ENCODE measurements at regions not wholly inside any gene's neighbourhood (a gene's known extent, or its start where the extent isn't known, plus 50 kb on each side); places are given as distances from the start of the nearest gene placed in this dataset.

GRCh38 chr2:8197825-8198224 is 484.0 kb upstream of the ID2 start:
- Histone ChIP-seq H3K27ac (no peak overlapping the region), H3K27me3 (no peaks in the 10 kb centered on the region), H3K4me3 (ENCODE audit: low read depth in 1 of 2, low read length in 1 of 2) (no peak overlapping the region), H3K36me3 (no peaks in the 10 kb centered on the region), H3K4me1 (ENCODE audit: control insufficient read depth in 1 of 2, insufficient read depth in 1 of 2, low read depth in 1 of 2, low read length in 1 of 2) (peaks cover 9 to 17% of the 10 kb centered on the region in 2 experiments), H3K9me3 (no peaks in the 10 kb centered on the region)
- TF ChIP-seq CTCF (IDR thresholded peaks at IDR 0.05), result no peak

DNA sequence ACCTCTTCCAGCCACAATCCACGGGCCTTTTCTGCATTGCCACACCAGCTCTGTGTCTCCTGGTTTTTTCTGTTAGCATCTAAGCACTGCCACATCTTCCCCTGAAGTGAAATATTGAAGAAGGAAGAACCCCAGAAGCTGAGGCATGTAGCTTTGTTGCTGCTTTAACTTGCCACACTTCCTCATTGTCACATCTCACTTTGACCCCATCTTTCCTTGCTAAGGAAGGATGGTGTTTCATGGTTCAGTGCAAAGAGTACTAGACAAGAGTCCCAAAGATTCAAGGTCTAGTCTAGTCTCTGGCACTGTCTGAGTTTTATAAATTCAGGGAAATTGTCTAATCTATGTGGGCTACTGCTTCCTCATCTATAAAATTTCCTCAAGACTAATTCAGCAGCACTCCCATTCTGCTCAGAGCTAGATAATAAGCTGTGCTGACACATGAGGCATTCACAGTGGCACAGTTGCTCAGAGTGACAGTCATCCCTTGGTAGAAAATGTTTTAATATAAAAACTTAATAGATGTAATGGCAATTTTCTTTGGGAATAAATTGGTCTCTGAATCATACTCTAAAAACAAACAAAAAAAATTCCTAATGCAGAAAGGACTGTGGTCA is 483.0 kb upstream of the ID2 start:
- Histone ChIP-seq H3K4me3 (ENCODE audit: low read depth in 1 of 2, low read length in 1 of 2) (no peak overlapping the region), H3K36me3 (no peaks in the 10 kb centered on the region), H3K4me1 (ENCODE audit: control insufficient read depth in 1 of 2, insufficient read depth in 1 of 2, low read depth in 1 of 2, low read length in 1 of 2) (peaks cover 9 to 17% of the 10 kb centered on the region in 2 experiments), H3K27ac (peak overlapping the region; percentile 59), H3K9me3 (no peaks in the 10 kb centered on the region), H3K27me3 (no peaks in the 10 kb centered on the region)
- no peak for TF ChIP-seq CTCF (IDR thresholded peaks at IDR 0.05)

- peaks cover 9 to 17% of the 10 kb centered on the region in 2 experiments for H3K4me1 ChIP-seq (ENCODE audit: control insufficient read depth in 1 of 2, insufficient read depth in 1 of 2, low read depth in 1 of 2, low read length in 1 of 2)
- H3K4me3 ChIP-seq (ENCODE audit: low read depth in 1 of 2, low read length in 1 of 2), result no peak overlapping the region
- TF ChIP-seq CTCF (IDR thresholded peaks at IDR 0.05), result no peak
- no peaks in the 10 kb centered on the region for H3K27me3 ChIP-seq
- no peak overlapping the region for H3K27ac ChIP-seq
- no peaks in the 10 kb centered on the region for H3K9me3 ChIP-seq
- H3K36me3 ChIP-seq, result no peaks in the 10 kb centered on the region
Observed at GRCh38 chr2:8202132-8202531, 479.7 kb upstream of the ID2 start.

DNA sequence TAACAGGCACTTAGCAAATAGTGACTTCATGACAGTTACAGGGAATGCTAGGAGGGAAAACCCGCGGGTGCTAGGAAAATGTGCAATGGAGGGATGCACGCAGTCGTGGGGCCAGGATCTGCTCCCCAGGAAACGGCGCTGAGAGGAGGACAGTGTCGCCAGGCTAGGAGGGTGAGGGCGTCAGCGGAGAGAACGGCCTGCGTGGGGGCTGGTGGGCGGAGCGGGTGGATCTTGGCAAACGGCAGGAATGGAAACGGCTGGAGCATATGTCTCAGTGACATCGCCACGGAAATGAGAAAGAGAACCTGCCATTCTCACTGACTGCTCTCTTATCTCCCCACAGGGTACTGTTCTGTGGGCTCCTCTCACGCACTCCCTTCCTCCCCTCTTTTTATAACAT is 478.5 kb upstream of the ID2 start:
- H3K27ac ChIP-seq, result no peak overlapping the region
- H3K27me3 ChIP-seq, result no peaks in the 10 kb centered on the region
- H3K36me3 ChIP-seq, result no peaks in the 10 kb centered on the region
- no peak for TF ChIP-seq CTCF (IDR thresholded peaks at IDR 0.05)
- no peak overlapping the region for H3K4me3 ChIP-seq (ENCODE audit: low read depth in 1 of 2, low read length in 1 of 2)
- peaks cover 5% of the 10 kb centered on the region for H3K9me3 ChIP-seq
- peaks cover 7 to 10% of the 10 kb centered on the region in 2 experiments for H3K4me1 ChIP-seq (ENCODE audit: control insufficient read depth in 1 of 2, insufficient read depth in 1 of 2, low read depth in 1 of 2, low read length in 1 of 2)

- no peak for TF ChIP-seq CTCF (IDR thresholded peaks at IDR 0.05)
- Histone ChIP-seq H3K9me3 (peaks cover 5% of the 10 kb centered on the region), H3K27me3 (no peaks in the 10 kb centered on the region), H3K36me3 (no peaks in the 10 kb centered on the region), H3K4me1 (ENCODE audit: control insufficient read depth in 1 of 2, insufficient read depth in 1 of 2, low read depth in 1 of 2, low read length in 1 of 2) (no peaks in the 10 kb centered on the region), H3K4me3 (ENCODE audit: low read depth in 1 of 2, low read length in 1 of 2) (no peak overlapping the region), H3K27ac (no peak overlapping the region)
Observed at GRCh38 chr2:8204711-8205110, 477.1 kb upstream of the ID2 start.
